DND-41 (cell line): ENCODE measurements at regions not wholly inside any gene's neighbourhood (a gene's known extent, or its start where the extent isn't known, plus 50 kb on each side); places are given as distances from the start of the nearest gene placed in this dataset.
"Not testable (repeated sequence)": the region's sequence is repeated elsewhere in the genome, so short reads cannot be mapped to it uniquely, and the experiment has no call there.

Experiments used
- ATAC-seq: fragments of 200-7000 bp; cut with Tn5 transposase; 3 replicates; pipeline ENCODE4 v1.9.1; 2021; ENCODE audit warnings: low read depth; ENCODE audit not compliant: insufficient read depth
- DNase-seq: peaks from one replicate; pipeline ENCODE4 v3.0.0-alpha.2; 2020
- H2AFZ ChIP-seq: 2 replicates; pipeline ENCODE4 v1.6.0; 2012; ENCODE audit warnings: low read depth, low read length
- H3K27ac ChIP-seq: 2 replicates; pipeline ENCODE4 v1.5.1; 2012; ENCODE audit warnings: low read length, inconsistent platforms
- H3K27me3 ChIP-seq: fragments of 200-600 bp; sonication (generic); 2 replicates; pipeline ENCODE4 v1.6.0; 2012; ENCODE audit warnings: low read length, mild to moderate bottlenecking, inconsistent platforms; ENCODE audit not compliant: insufficient read depth, poor library complexity
- H3K36me3 ChIP-seq: 2 replicates; pipeline ENCODE4 v1.5.1; 2012; ENCODE audit warnings: low read length, inconsistent platforms; ENCODE audit not compliant: insufficient read depth
- H3K4me1 ChIP-seq: 2 replicates; pipeline ENCODE4 v1.5.1; 2012; ENCODE audit warnings: mild to moderate bottlenecking, low read length; ENCODE audit not compliant: insufficient read depth
- H3K4me2 ChIP-seq: 2 replicates; pipeline ENCODE4 v1.6.0; 2012; ENCODE audit warnings: mild to moderate bottlenecking, moderate library complexity, low read length, inconsistent platforms; ENCODE audit not compliant: insufficient read depth
- H3K4me3 ChIP-seq, 2 experiments: fragments of 200-600 bp in 1 of 2; shearing (Covaris generic) in 1 of 2; 2 replicates each; pipeline ENCODE4 v1.5.1; 2012 to 2016; ENCODE audit warnings: inconsistent platforms in 2 of 2, low read length in 2 of 2, mild to moderate bottlenecking in 2 of 2, low read depth in 1 of 2, moderate library complexity in 1 of 2
- H3K79me2 ChIP-seq: 2 replicates; pipeline ENCODE4 v1.6.0; 2012; ENCODE audit warnings: low read length, inconsistent platforms; ENCODE audit not compliant: insufficient read depth
- H3K9ac ChIP-seq: 2 replicates; pipeline ENCODE4 v1.6.0; 2012; ENCODE audit warnings: low read depth, mild to moderate bottlenecking, inconsistent platforms, low read length, moderate library complexity
- H3K9me3 ChIP-seq: 2 replicates; pipeline ENCODE4 v1.5.1; 2012; ENCODE audit warnings: low read length, moderate library complexity, mild to moderate bottlenecking, inconsistent platforms; ENCODE audit not compliant: insufficient read depth, severe bottlenecking
- H4K20me1 ChIP-seq: 2 replicates; pipeline ENCODE4 v1.6.0; 2012; ENCODE audit warnings: low read length; ENCODE audit not compliant: insufficient read depth
- CTCF ChIP-seq: IDR thresholded peaks from 2 replicates; pipeline ENCODE4 v1.5.1; 2012; ENCODE audit warnings: borderline replicate concordance, low read length, moderate library complexity, mild to moderate bottlenecking; ENCODE audit not compliant: poor library complexity, severe bottlenecking; ENCODE audit errors: extremely low read depth
- EZH2 ChIP-seq: IDR thresholded peaks from 3 replicates; pipeline ENCODE4 v1.6.1; 2012; ENCODE audit warnings: borderline replicate concordance, low read depth, mild to moderate bottlenecking, moderate library complexity, low read length, inconsistent platforms; ENCODE audit not compliant: severe bottlenecking

GRCh38 chr12:46478123-46478522 lies 105.5 kb upstream of the SLC38A2 start:
- Histone ChIP-seq H3K4me2 (no peak overlapping the region), H3K27ac (no peak overlapping the region), H2AFZ (no peak overlapping the region), H3K36me3 (no peaks in the 10 kb centered on the region), H4K20me1 (no peaks in the 10 kb centered on the region), H3K27me3 (no peaks in the 10 kb centered on the region), H3K4me1 (no peaks in the 10 kb centered on the region), H3K9me3 (no peaks in the 10 kb centered on the region), H3K4me3 (no peak overlapping the region), H3K9ac (no peak overlapping the region), H3K79me2 (no peaks in the 10 kb centered on the region)
- DNase-seq (no peak), ATAC-seq (no peak)
- no peak for TF ChIP-seq EZH2
- TF ChIP-seq CTCF, result no peak

- no peak overlapping the region for H3K27ac ChIP-seq
- no peaks in the 10 kb centered on the region for H3K4me1 ChIP-seq
These were observed 105.0 kb upstream of the SLC38A2 start for GRCh38 chr12:46477541-46477940.

GRCh38 chr12:46475972-46476645 lies 103.5 kb upstream of the SLC38A2 start:
- no peaks in the 10 kb centered on the region for H3K36me3 ChIP-seq
- no peak overlapping the region for H3K27ac ChIP-seq
- H3K9ac ChIP-seq, result no peak overlapping the region
- H3K4me2 ChIP-seq, result no peak overlapping the region
- no peaks in the 10 kb centered on the region for H3K27me3 ChIP-seq
- H3K9me3 ChIP-seq, result no peaks in the 10 kb centered on the region
- no peak for ATAC-seq
- no peaks in the 10 kb centered on the region for H3K79me2 ChIP-seq
- no peaks in the 10 kb centered on the region for H4K20me1 ChIP-seq
- H3K4me1 ChIP-seq, result peaks cover 4% of the 10 kb centered on the region
- H2AFZ ChIP-seq, result no peak overlapping the region
- DNase-seq, result no peak
- H3K4me3 ChIP-seq, result no peak overlapping the region
- no peak for TF ChIP-seq EZH2
- no peak for TF ChIP-seq CTCF

More at GRCh38 chr12:46477541-46477940, 105.0 kb upstream of the SLC38A2 start:
- Histone ChIP-seq H2AFZ (no peak overlapping the region), H4K20me1 (no peaks in the 10 kb centered on the region), H3K36me3 (no peaks in the 10 kb centered on the region), H3K4me2 (no peak overlapping the region), H3K9ac (no peak overlapping the region), H3K9me3 (no peaks in the 10 kb centered on the region), H3K4me3 (no peak overlapping the region), H3K27me3 (no peaks in the 10 kb centered on the region), H3K79me2 (no peaks in the 10 kb centered on the region)
- DNase-seq, result no peak
- no peak for TF ChIP-seq CTCF
- no peak for TF ChIP-seq EZH2
- no peak for ATAC-seq

GRCh38 chr12:46474385-46474784 lies 101.8 kb upstream of the SLC38A2 start:
- not testable (repeated sequence) for H3K9me3 ChIP-seq, H3K27ac ChIP-seq, H2AFZ ChIP-seq, H3K9ac ChIP-seq, H4K20me1 ChIP-seq, ATAC-seq, H3K79me2 ChIP-seq, H3K4me2 ChIP-seq, DNase-seq, H3K36me3 ChIP-seq, H3K27me3 ChIP-seq, H3K4me3 ChIP-seq
- H3K4me1 ChIP-seq, result peaks cover 21% of the 10 kb centered on the region
